ENCODE measurements at regions not wholly inside any gene's neighbourhood (a gene's known extent, or its start where the extent isn't known, plus 50 kb on each side); places are given as distances from the start of the nearest gene placed in this dataset.

- Mint-ChIP-seq H3K27me3 (ENCODE audit: low read depth) (peaks cover 53% of the 10 kb centered on the region), H3K4me1 (ENCODE audit: low read depth) (no peaks in the 10 kb centered on the region), H3K9me3 (no peaks in the 10 kb centered on the region), H3K4me3 (no peak overlapping the region), H3K36me3 (ENCODE audit: insufficient read depth) (no peaks in the 10 kb centered on the region)
- DNase-seq (no peak), ATAC-seq (no peak)
These were observed 134.9 kb upstream of the HSD17B12 start for GRCh38 chr11:43545610-43546009.

- Mint-ChIP-seq H3K36me3 (ENCODE audit: insufficient read depth) (no peaks in the 10 kb centered on the region), H3K4me3 (no peak overlapping the region), H3K9me3 (no peaks in the 10 kb centered on the region), H3K4me1 (ENCODE audit: low read depth) (no peaks in the 10 kb centered on the region), H3K27me3 (ENCODE audit: low read depth) (peaks cover 53% of the 10 kb centered on the region)
- DNase-seq = no peak
- no peak for ATAC-seq
These were observed 133.7 kb upstream of the HSD17B12 start for GRCh38 chr11:43546561-43547429.

- Mint-ChIP-seq H3K27me3 (ENCODE audit: low read depth) (peaks cover 50% of the 10 kb centered on the region), H3K4me3 (no peak overlapping the region), H3K4me1 (ENCODE audit: low read depth) (no peaks in the 10 kb centered on the region), H3K36me3 (ENCODE audit: insufficient read depth) (no peaks in the 10 kb centered on the region), H3K9me3 (no peaks in the 10 kb centered on the region)
- ATAC-seq (no peak), DNase-seq (no peak)
These were observed 133.1 kb upstream of the HSD17B12 start for GRCh38 chr11:43547430-43547831.

- no peaks in the 10 kb centered on the region for H3K36me3 Mint-ChIP-seq (ENCODE audit: insufficient read depth)
- H3K4me3 Mint-ChIP-seq = no peak overlapping the region
- no peaks in the 10 kb centered on the region for H3K4me1 Mint-ChIP-seq (ENCODE audit: low read depth)
- H3K27me3 Mint-ChIP-seq (ENCODE audit: low read depth) = peaks cover 51% of the 10 kb centered on the region
- no peaks in the 10 kb centered on the region for H3K9me3 Mint-ChIP-seq
- ATAC-seq = peak in 1 of 2 donors; percentile 50
- no peak for DNase-seq
These were observed 132.6 kb upstream of the HSD17B12 start for GRCh38 chr11:43547889-43548381.

- Mint-ChIP-seq H3K4me3 (no peak overlapping the region), H3K9me3 (no peaks in the 10 kb centered on the region), H3K4me1 (ENCODE audit: low read depth) (no peaks in the 10 kb centered on the region), H3K36me3 (ENCODE audit: insufficient read depth) (no peaks in the 10 kb centered on the region), H3K27me3 (ENCODE audit: low read depth) (peaks cover 51% of the 10 kb centered on the region)
- ATAC-seq = no peak
- no peak for DNase-seq
These were observed 131.6 kb upstream of the HSD17B12 start for GRCh38 chr11:43548916-43549315.

- DNase-seq = no peak
- Mint-ChIP-seq H3K4me3 (no peak overlapping the region), H3K9me3 (no peaks in the 10 kb centered on the region), H3K36me3 (ENCODE audit: insufficient read depth) (no peaks in the 10 kb centered on the region), H3K4me1 (ENCODE audit: low read depth) (no peaks in the 10 kb centered on the region), H3K27me3 (ENCODE audit: low read depth) (peaks cover 58% of the 10 kb centered on the region)
- no peak for ATAC-seq
These were observed 130.9 kb upstream of the HSD17B12 start for GRCh38 chr11:43549624-43550023.

- Mint-ChIP-seq H3K27me3 (ENCODE audit: low read depth) (peaks cover 62% of the 10 kb centered on the region), H3K9me3 (no peaks in the 10 kb centered on the region), H3K36me3 (ENCODE audit: insufficient read depth) (no peaks in the 10 kb centered on the region)
These were observed 129.8 kb upstream of the HSD17B12 start for GRCh38 chr11:43550714-43551113.

GRCh38 chr11:43554148-43554473, 126.4 kb upstream of the HSD17B12 start:
- DNase-seq = no peak
- Mint-ChIP-seq H3K9me3 (no peaks in the 10 kb centered on the region), H3K4me3 (no peak overlapping the region), H3K27me3 (ENCODE audit: low read depth) (peaks cover 72% of the 10 kb centered on the region), H3K4me1 (ENCODE audit: low read depth) (peaks cover 8% of the 10 kb centered on the region), H3K36me3 (ENCODE audit: insufficient read depth) (no peaks in the 10 kb centered on the region)
- ATAC-seq = no peak

More at GRCh38 chr11:43550714-43551113, 129.8 kb upstream of the HSD17B12 start:
- DNase-seq = no peak
- no peak for ATAC-seq
- no peak overlapping the region for H3K4me3 Mint-ChIP-seq
- no peaks in the 10 kb centered on the region for H3K4me1 Mint-ChIP-seq (ENCODE audit: low read depth)

GRCh38 chr11:43555186-43555585, 125.4 kb upstream of the HSD17B12 start:
- DNase-seq (no peak), ATAC-seq (no peak)
- Mint-ChIP-seq H3K4me1 (ENCODE audit: low read depth) (peaks cover 8% of the 10 kb centered on the region), H3K27me3 (ENCODE audit: low read depth) (peaks cover 70% of the 10 kb centered on the region), H3K9me3 (no peaks in the 10 kb centered on the region), H3K4me3 (no peak overlapping the region), H3K36me3 (ENCODE audit: insufficient read depth) (no peaks in the 10 kb centered on the region)

- Mint-ChIP-seq H3K36me3 (ENCODE audit: insufficient read depth) (no peaks in the 10 kb centered on the region), H3K4me3 (no peak overlapping the region), H3K4me1 (ENCODE audit: low read depth) (peaks cover 8% of the 10 kb centered on the region), H3K27me3 (ENCODE audit: low read depth) (peaks cover 71% of the 10 kb centered on the region), H3K9me3 (no peaks in the 10 kb centered on the region)
- ATAC-seq = no peak
- DNase-seq = no peak
These were observed 124.5 kb upstream of the HSD17B12 start for GRCh38 chr11:43555816-43556611.

- Mint-ChIP-seq H3K4me3 (no peak overlapping the region), H3K4me1 (ENCODE audit: low read depth) (peaks cover 8% of the 10 kb centered on the region), H3K36me3 (ENCODE audit: insufficient read depth) (no peaks in the 10 kb centered on the region), H3K27me3 (ENCODE audit: low read depth) (peaks cover 68% of the 10 kb centered on the region), H3K9me3 (no peaks in the 10 kb centered on the region)
- DNase-seq (no peak), ATAC-seq (no peak)
These were observed 123.7 kb upstream of the HSD17B12 start for GRCh38 chr11:43556612-43557375.

- Mint-ChIP-seq H3K9me3 (no peaks in the 10 kb centered on the region), H3K4me1 (ENCODE audit: low read depth) (peaks cover 8% of the 10 kb centered on the region), H3K36me3 (ENCODE audit: insufficient read depth) (no peaks in the 10 kb centered on the region), H3K4me3 (no peak overlapping the region), H3K27me3 (ENCODE audit: low read depth) (peaks cover 68% of the 10 kb centered on the region)
- no peak for ATAC-seq
- no peak for DNase-seq
These were observed 122.9 kb upstream of the HSD17B12 start for GRCh38 chr11:43557553-43558110.

GRCh38 chr11:43558146-43558545, 122.4 kb upstream of the HSD17B12 start:
- no peak for ATAC-seq
- peaks cover 8% of the 10 kb centered on the region for H3K4me1 Mint-ChIP-seq (ENCODE audit: low read depth)
- H3K36me3 Mint-ChIP-seq (ENCODE audit: insufficient read depth) = no peaks in the 10 kb centered on the region
- no peak overlapping the region for H3K4me3 Mint-ChIP-seq
- DNase-seq = no peak
- H3K9me3 Mint-ChIP-seq = no peaks in the 10 kb centered on the region
- H3K27me3 Mint-ChIP-seq (ENCODE audit: low read depth) = peaks cover 65% of the 10 kb centered on the region

GRCh38 chr11:43558556-43559127, 121.9 kb upstream of the HSD17B12 start:
- ATAC-seq (no peak), DNase-seq (no peak)
- Mint-ChIP-seq H3K36me3 (ENCODE audit: insufficient read depth) (no peaks in the 10 kb centered on the region), H3K4me3 (no peak overlapping the region), H3K9me3 (no peaks in the 10 kb centered on the region), H3K4me1 (ENCODE audit: low read depth) (peaks cover 8% of the 10 kb centered on the region), H3K27me3 (ENCODE audit: low read depth) (peaks cover 60% of the 10 kb centered on the region)
